Activated CD4-positive, alpha-beta T cell treated with anti-CD3 and anti-CD28 coated beads, Interleukin-2, amount 50 U/mL, for 1 hour (primary cell): ENCODE measurements at regions not wholly inside any gene's neighbourhood (a gene's known extent, or its start where the extent isn't known, plus 50 kb on each side); places are given as distances from the start of the nearest gene placed in this dataset.

Experiments
- DNase-seq: peaks from one replicate; pipeline ENCODE4 v3.0.0-alpha.2; 2020

DNA sequence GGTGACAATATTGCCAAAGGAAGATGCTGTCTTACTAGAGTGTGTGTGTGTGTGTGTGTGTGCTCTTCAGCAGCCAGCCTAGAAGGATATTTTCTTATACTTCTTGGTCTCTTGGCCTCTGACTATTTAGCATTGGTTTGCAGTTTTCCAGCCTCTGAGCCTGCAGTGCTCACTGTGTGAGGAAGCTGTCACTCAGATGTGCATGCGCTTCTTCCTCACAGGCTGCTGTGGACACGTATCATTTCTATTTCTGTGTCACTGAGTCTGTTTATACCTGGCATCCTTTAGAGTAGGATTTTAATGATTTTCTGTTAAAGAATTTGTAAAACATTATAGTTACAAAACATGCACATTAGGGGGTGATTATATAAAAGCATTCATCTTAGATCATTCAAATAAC, 83.3 kb downstream of the ALDH8A1 start:
- DNase-seq, result no peak

DNA sequence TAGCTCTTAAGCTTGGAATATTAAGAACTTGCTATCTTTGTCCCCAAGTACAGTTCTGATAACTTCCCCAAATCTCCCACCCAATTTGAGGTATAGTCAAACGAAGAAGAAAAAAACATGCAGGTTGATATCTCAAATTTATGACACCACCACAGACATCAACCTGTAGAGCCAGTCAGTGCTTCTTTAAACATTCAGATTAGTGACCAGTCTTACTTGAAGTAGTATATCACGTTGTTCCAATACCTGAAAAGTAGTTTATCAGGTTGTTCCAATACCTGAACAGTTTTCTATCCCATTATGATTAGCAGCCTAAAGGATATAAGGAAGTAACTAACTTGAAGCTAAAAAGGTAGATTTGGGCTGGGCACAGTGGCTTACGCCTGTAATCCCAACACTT, 85.3 kb downstream of the ALDH8A1 start:
- DNase-seq, result no peak

DNA sequence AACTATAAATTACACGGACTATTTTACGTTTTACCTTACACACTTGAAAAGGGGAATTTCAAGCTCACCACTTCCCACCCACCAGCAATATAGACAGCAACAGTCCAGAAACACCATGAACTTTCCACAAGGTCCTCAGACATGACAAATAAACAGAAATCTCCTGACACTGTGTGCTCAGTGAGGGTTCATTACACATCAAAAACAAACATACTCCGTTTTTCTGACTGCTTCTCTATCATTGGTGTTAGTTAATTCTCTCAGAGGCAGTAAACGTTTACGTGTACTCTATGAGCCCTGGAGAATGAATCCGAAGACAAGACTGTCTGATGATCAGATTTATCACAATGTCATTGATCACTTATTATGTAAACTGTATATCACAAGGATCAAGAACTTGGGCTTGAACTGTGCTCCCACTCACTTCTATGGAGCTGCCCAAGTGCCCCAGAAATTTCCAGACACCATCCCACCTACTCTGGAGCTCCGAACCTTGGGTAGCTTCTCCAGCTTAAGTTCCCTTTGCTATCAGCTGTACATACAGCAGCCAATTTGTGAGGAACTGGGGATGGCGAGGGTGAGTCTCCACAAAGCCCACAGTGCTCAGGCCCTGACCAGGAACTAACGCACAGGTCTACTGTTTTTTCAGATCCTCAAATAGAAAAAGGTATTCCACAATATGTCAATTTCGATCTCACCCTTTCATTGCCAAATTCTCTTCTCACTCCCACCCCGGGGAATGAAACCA, 86.0 kb downstream of the ALDH8A1 start:
- no peak for DNase-seq

DNA sequence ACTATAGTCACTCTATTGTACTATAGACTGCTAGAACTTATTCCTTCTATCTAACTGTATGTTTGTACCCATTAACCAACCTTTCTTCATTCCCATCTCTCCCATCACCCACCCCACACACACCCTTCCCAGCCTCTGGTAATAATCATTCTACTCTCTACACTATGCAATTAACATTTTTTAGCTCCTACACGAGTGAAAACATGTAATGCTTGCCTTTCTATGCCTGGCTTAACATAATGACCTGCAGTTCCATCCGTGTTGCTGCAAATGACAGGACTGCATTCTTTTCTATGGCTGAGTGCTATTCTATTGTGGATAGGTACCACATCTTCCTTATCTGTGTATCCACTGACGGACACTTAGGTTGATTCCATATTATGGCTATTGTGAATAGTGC, 95.5 kb downstream of the ALDH8A1 start:
- no peak for DNase-seq

DNA sequence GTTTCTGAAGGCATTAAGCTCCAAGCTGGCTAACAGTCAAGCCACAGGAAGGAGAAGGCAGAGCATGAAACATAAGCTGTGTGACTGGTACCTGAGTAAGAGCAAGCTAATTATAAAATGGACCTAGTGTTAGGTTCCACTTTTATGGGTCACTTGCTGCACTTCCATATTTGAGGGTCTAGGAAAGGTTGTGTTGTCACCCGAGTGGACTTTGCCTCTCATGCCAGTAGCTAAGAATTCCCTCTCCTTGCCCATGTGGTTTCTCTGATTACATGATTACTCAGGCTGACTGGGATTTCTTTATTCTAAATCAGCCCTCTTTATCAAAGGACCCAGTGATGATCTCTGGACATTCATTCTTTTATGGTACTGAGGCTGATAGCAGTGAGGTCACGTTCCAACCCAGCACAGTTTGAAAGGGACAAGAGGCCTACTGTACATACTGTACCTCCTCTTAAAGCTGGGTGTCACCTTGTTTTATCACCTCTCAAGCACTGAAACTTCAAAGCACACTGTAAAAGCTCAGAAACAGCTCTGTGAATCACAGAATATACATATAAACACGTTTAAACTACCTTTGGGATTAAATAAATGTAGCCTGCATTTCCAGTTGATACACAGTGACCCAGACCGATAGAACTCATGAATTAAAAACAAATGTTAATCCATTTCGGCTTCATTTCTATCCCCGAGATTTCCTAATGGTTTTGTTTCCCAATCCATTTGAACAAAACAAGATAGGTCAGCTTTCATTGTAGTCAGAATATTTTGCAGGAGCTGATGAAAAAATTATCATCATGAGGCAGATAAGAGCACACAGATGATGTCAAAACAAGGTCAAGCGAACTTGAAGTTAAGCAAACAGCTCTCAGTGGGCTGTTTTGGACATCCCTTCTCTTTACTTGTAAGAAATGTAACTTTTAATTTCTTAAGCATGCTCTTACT, 96.5 kb downstream of the ALDH8A1 start:
- DNase-seq, result no peak

DNA sequence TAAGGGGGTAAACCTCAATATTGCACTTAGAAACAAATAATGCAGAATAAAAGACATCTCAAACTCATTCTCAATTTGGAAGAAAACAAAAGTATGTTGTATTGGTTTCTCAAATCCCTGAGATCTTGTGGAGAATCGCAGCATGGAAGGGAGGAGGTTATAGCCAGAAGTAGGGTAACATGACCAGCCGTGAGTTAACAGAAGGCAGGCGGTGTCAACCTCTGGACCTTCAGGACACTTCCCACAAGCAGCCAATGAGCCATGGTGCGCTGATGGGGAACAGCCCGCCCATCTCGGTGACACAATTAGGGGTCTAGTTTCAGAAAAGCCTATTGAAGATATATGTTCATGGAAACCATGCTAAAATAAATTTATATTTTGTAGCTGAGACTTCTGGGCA, 98.4 kb downstream of the ALDH8A1 start:
- no peak for DNase-seq

DNA sequence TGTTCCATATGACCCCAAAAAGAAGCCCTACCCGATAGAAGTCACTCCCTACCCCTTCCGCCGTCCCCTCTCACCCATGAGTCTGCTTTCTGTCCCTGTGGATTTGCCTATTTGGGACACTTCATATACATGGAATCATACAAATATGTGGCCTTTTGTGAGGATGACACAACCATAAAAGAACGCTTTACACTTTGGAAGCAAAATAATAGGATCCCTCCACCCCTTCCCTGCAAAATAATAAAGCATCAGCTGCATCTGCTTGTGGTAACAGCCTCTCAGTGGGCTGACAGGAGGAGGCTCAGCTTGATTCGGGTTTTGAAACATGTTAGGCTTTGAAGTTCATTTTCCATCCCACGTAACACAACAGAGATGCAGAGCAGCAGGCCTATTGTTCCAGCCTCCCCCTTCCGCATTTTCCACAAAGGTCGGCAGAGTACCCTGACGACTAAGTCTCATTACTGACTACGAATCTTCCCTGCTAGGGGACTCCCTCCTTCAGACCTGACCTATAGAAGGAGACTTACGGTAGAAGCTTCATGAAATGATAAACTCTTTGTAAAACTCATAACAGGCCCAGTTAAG, 99.1 kb downstream of the ALDH8A1 start:
- DNase-seq, result no peak

DNA sequence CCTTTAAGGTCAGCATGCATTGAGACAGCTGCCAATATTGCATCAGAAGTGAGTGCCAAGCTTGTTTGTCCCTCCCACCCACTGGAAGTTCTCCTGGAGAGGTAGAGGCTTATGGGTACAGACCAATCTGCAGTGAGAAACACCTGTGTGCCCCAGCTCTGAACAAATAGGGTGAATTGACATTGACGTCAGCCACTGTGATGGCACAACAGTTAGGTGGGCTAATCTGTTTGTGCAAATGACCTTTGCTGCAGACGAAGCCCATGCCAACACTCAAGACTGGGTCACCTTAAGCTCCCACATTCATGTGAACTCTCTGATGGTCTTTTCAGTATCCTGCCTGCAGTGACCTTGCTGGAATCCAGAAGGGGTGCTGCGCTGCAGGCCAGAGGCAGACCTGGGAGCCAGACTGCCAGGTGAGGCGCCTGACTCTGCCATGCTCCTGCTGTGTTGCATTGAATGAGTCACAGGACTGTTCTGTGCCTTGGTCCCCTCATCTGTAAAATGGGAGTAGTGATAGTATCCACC, 99.9 kb downstream of the ALDH8A1 start:
- no peak for DNase-seq

DNA sequence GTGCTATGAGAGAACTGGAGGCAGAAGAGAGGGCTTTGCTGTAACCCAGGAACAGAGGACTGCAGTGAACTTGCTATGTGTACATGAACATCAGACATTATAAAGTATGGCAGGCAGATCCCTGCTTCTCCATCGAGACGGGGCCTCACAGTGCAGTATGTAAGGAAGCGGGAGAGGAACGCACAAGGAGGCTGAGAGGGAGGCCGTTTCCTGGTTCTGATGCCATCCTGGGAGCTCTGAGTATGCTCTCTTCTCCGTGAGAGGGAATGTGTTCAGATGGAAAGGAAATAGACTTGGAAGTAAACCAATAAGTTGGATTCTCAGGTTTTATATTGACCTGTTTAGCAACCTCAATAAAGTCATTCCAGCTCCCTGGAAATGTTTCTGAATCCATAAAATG, 101.8 kb downstream of the ALDH8A1 start:
- no peak for DNase-seq

DNA sequence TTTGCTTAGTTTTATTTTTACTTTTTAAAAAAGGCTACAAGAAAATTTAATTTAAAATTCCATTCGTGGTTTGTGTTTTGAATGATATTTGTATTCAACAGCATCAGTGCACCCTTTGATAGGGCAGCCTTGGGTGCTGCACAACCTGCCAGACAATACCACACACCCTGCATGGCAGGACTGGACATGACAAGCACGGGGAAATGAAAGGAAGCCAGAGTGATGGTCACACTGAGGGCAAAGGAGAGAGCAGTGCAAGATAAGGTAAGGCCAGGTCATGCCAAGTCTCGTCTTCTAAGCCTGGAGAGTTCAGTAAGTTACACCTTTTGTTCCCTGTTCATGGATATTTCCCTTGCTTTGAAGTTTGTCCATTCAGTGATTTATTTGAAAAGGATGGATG, 103.0 kb downstream of the ALDH8A1 start:
- DNase-seq, result no peak

GRCh38 chr6:134846031-134846430, 103.9 kb downstream of the ALDH8A1 start:
- no peak for DNase-seq

DNA sequence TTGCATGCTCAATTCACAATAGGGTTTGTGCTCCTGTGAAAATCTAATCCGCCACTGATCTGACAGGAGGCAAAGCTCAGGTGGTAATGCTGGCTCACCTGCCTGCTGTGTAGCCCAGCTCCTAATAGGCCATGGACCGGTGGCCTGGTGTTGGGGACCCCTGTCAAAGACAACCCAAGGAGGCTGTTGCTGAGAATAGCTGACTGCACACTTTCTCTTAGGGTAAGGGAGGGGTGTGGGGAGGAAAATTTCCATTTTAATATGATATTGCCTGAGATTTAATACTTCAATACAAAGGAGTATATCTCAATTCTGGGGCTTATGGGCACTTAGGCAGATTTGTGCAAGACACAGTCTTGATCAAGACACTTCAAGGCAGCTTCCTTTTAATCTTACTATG, 105.8 kb downstream of the ALDH8A1 start:
- no peak for DNase-seq

DNA sequence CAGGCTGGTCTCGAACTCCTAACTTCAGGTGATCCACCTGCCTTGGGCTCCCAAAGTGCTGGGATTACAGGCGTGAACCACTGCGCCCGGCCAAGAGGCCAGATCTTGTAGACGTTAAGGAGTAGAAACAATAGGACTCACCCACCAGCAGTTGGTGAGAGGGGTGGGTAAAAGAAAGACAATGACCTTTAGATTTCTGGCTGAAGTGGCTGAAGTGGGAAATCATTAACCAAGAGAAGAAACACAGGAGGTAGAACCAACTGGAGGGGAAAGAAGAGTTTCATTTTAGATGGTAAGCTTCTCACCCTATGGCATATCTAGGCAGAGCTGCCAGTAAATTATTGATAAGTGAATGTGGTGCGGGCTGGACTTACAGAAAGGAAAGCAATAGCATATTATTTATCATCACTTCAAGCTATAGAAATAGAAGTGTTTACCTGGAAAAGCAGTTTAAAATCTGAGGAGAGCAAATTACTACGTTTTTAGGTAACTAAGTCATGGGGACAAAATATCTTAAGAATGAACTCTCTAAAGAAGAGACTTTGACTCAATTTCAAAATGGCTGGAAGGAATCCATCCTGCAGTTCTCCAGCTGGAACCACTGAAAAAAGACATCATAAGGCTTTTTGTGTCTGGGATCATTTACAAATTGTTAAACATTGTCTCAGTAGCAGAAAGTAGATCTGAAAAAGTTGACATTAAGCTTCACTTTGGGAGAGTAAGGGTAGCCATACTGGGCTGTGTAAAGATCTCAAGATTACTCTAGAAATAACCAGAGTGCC, 109.6 kb downstream of the ALDH8A1 start:
- DNase-seq, result no peak

DNA sequence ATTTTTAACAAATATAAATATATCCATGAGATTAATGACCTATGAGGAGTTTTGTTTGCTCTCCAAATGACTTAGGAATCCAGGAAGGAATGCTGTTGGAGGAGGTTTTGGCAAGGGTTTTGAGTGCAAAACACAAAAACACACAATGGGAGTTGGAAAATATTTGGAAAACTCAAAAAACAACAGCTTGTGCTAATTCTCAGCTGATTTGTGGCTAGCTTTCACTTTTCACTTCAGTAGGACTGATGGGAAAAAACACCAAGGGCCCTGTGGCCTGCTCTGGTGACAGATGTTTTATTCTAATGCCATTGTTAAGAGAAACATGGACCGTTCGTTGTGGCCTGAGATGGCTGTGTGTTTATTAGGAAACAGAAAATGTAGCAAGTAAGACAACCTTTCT, 113.9 kb downstream of the ALDH8A1 start:
- DNase-seq, result no peak

DNA sequence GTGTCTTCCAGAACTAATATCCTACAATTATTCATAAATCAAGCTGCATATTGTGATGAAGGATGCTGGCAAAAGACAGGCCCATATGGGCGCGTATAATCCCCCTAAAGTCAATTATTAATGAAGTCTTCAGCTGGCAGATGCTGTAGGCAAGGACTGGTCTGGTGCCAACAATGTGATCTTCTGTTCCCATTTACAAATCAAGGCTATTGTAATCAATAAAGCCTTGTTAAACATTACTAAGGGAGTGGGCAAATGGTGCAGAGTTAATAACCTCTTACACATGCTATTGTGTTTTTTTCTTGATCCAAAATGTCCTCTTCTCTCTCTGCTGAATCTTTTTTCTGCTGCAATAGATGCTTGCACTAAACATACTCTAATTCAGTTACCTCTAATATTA, 119.0 kb downstream of the ALDH8A1 start:
- no peak for DNase-seq

GRCh38 chr6:134830194-134830593, 119.7 kb downstream of the ALDH8A1 start:
- DNase-seq, result no peak

DNA sequence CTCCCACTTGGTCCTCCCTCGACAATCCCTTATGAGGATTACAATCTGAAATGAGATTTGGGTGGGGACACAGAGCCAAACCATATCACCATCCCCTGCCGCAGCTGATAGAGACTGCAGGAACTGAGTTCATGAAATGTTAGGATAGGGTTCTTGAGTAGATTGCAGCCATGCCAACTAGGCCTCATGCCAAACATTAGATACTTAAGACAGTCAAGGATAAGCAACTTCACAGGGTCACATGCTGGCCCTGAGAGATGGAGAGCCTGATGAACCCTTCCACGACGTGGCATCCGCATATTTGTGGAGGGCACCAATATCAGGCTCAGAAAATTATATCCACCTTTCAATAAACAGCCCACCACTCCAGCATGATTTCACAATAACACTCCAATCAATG, 121.3 kb downstream of the ALDH8A1 start:
- DNase-seq, result no peak

- DNase-seq, result no peak
Observed at GRCh38 chr6:134826889-134827737, 122.8 kb downstream of the ALDH8A1 start.

GRCh38 chr6:134823710-134824034, 126.2 kb downstream of the ALDH8A1 start:
- no peak for DNase-seq

GRCh38 chr6:134822920-134823709, 126.8 kb downstream of the ALDH8A1 start:
- peak; percentile 2 for DNase-seq
